ENCODE measurements at regions not wholly inside any gene's neighbourhood (a gene's known extent, or its start where the extent isn't known, plus 50 kb on each side); places are given as distances from the start of the nearest gene placed in this dataset.

DNA sequence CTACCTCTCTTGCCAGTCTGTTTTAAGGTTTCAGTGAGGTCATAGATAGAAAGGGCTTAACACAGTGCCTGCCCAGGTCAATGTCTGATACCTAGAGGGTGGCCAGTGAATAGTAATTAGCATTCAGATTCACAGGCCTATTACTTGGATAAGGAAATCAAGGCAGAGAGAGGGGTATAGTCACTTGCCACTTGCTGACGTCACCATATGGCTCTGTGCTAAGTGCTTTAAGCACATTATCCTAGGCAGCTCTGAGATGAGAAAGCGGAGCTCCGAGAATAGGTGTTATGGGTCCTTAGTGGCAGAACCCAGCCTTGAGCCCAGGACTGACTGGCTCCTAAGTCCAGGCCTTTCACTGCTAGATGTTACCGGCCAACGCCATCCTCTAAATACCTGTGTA lies 51.5 kb upstream of the DAB1 start:
- no peak overlapping the region for H3K27ac ChIP-seq
- TF ChIP-seq, protein P1, sequence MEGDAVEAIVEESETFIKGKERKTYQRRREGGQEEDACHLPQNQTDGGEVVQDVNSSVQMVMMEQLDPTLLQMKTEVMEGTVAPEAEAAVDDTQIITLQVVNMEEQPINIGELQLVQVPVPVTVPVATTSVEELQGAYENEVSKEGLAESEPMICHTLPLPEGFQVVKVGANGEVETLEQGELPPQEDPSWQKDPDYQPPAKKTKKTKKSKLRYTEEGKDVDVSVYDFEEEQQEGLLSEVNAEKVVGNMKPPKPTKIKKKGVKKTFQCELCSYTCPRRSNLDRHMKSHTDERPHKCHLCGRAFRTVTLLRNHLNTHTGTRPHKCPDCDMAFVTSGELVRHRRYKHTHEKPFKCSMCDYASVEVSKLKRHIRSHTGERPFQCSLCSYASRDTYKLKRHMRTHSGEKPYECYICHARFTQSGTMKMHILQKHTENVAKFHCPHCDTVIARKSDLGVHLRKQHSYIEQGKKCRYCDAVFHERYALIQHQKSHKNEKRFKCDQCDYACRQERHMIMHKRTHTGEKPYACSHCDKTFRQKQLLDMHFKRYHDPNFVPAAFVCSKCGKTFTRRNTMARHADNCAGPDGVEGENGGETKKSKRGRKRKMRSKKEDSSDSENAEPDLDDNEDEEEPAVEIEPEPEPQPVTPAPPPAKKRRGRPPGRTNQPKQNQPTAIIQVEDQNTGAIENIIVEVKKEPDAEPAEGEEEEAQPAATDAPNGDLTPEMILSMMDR (IDR thresholded peaks at IDR 0.05): no peak
- no peak for TF ChIP-seq ZFX (IDR thresholded peaks at IDR 0.05; ENCODE audit: borderline replicate concordance)

DNA sequence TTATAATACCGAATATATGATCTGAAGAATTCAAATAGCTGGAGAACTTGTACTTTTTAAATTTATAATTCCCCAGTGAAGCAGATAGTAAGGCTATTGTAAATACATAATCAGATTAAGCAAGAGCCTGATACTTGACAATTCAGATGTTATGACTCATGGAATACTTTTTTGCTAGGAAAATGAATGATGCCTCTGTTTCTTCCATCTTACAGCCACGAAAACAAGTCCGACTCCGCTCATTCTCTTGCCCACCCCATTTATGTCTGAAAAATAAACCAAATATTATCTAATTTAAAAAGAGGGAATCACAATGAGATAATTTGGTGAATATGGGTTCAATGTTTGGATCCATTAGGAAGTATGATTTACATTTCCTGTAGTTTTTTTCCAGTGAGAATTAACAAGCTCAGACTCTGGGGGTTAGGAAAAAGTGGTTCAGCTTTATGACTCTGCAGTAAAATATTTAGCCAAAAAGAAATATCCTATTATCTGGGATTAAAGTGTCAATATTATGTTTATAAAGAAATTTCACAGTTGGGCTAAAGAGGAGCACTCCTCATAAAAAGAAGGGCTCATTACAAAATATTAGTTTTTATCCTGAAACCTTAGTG lies 50.4 kb upstream of the DAB1 start:
- H3K27ac ChIP-seq: no peak overlapping the region
- TF ChIP-seq, protein P1 (IDR thresholded peaks at IDR 0.05): no peak
- TF ChIP-seq ZFX (IDR thresholded peaks at IDR 0.05; ENCODE audit: borderline replicate concordance): no peak

Data from 22Rv1 (cell line).